ENCODE measurements at regions not wholly inside any gene's neighbourhood (a gene's known extent, or its start where the extent isn't known, plus 50 kb on each side); places are given as distances from the start of the nearest gene placed in this dataset.

GRCh38 chr9:73532985-73533384, 381.3 kb downstream of the ANXA1 start:
- no peak for TF ChIP-seq CTCF (conservative IDR thresholded peaks at IDR 0.05)
- TF ChIP-seq ZFX (IDR thresholded peaks at IDR 0.05), result no peak
- H3K27ac ChIP-seq, result no peak overlapping the region

GRCh38 chr9:73536403-73536802, 384.7 kb downstream of the ANXA1 start:
- TF ChIP-seq CTCF (conservative IDR thresholded peaks at IDR 0.05) (no peak), ZFX (IDR thresholded peaks at IDR 0.05) (no peak)
- H3K27ac ChIP-seq, result no peak overlapping the region

- no peak overlapping the region for H3K27ac ChIP-seq
- no peak for TF ChIP-seq ZFX (IDR thresholded peaks at IDR 0.05)
- TF ChIP-seq CTCF (conservative IDR thresholded peaks at IDR 0.05), result no peak
These were observed 385.9 kb downstream of the ANXA1 start for GRCh38 chr9:73537561-73537960.

GRCh38 chr9:73539881-73540390, 388.3 kb downstream of the ANXA1 start:
- no peak overlapping the region for H3K27ac ChIP-seq
- TF ChIP-seq CTCF (conservative IDR thresholded peaks at IDR 0.05), result no peak
- TF ChIP-seq ZFX (IDR thresholded peaks at IDR 0.05), result no peak

- H3K27ac ChIP-seq, result no peak overlapping the region
- no peak for TF ChIP-seq CTCF (conservative IDR thresholded peaks at IDR 0.05)
These were observed 390.3 kb downstream of the ANXA1 start for GRCh38 chr9:73541923-73542322.

- TF ChIP-seq ZFX (IDR thresholded peaks at IDR 0.05), result no peak
- no peak for TF ChIP-seq CTCF (conservative IDR thresholded peaks at IDR 0.05)
- H3K27ac ChIP-seq, result no peak overlapping the region
These were observed 392.1 kb downstream of the ANXA1 start for GRCh38 chr9:73543727-73544126.

GRCh38 chr9:73548201-73548600, 396.5 kb downstream of the ANXA1 start:
- TF ChIP-seq ZFX (IDR thresholded peaks at IDR 0.05), result no peak
- TF ChIP-seq CTCF (conservative IDR thresholded peaks at IDR 0.05), result no peak
- H3K27ac ChIP-seq, result no peak overlapping the region

Measured in C4-2B (cell line).